GM21717 (cell line): ENCODE measurements at regions not wholly inside any gene's neighbourhood (a gene's known extent, or its start where the extent isn't known, plus 50 kb on each side); places are given as distances from the start of the nearest gene placed in this dataset.

Source experiments
- ATAC-seq: cut with Tn5 transposase; IDR thresholded peaks from one replicate; pipeline ENCODE4 v1.9.1; 2021; ENCODE audit warnings: mild to moderate bottlenecking, moderate library complexity; ENCODE audit not compliant: unreplicated experiment

DNA sequence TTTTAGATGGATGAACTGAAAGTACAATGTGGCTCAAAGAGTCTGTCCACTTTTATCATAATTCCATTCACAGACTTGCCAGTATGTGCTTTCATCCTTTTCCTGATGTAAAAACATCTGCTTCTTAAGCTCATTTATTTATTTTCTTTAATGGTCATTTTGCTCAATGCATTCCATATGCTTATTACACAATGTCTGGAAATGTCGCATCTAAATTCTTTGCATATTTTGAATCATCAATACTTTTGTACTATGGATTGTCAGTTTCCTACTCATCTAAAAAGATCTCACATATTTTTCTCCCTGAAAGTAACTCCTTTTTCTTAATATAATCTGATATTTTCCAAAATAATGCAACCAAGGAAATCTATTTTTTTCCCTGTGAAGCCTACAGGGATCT lies 1315.8 kb downstream of the EFNB2 start:
- ATAC-seq: no peak

DNA sequence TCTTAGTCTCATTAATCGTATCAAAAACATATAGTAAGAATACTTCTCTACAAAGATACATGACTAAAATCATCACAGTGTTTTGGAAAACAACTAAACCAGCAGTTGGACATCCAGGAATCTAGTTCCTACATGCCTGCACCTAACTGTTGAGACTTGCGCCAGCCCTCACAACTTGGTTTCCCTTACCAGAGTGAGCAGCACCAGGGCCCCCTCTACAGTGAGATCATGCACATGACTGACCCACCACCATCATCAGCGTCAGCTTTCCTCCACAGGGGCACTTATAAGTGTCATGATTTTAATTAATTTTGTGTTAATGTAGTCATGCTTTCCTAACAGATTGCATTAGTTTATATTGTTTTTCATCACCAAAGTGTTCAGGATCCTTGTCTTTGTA lies 1322.0 kb downstream of the EFNB2 start:
- ATAC-seq: no peak

DNA sequence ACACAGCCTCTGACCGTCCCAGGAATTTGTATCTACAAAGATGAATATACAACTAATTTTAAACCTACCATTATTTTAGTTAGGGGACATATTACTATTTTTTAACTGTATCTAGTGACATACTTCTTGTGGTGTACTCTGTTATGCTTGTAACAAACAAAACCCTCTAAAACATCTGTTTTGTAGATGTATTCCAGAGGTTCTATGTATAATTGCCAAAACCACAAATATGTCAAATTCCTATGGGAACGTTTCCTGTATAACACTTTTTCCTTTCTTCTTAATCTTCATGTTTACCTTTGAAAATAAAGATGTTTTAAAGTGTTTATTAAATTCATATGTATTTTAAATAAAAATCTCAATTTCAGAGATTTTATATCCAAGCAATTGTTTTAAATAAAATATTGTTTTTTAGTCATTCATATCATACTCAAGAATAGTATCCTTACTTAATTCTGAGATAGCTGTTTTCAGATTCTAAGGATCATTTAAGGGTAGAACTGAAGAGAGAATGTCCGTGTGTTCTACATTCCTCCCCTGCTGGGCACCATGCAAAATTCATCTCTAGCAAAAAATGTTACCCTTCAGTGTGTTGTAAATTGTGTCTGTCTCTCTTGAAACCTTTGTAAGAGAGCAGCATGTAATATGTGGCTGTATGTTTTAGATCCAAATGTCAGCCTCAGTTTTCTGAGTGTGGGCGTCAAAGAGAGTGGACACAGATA lies 1327.7 kb downstream of the EFNB2 start:
- ATAC-seq: no peak

DNA sequence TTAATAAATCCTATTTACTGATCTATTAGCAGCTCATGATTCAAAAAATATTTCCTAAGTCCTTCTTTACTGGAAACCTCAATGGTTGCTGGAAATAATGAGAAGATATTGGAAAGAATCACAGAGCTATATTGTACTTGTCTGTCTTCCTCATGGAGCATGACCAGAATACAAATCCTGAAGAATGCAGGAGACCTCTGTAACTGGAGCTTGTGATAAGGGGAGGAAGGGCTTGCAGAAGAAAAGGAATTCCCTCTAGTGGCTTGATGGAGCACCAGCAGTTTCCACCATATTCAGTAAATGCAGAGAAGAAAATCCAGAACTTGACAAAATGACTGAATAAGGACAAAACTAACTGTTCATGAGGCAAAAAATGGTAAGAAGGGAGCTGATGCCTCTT lies 1333.1 kb downstream of the EFNB2 start:
- ATAC-seq: no peak

DNA sequence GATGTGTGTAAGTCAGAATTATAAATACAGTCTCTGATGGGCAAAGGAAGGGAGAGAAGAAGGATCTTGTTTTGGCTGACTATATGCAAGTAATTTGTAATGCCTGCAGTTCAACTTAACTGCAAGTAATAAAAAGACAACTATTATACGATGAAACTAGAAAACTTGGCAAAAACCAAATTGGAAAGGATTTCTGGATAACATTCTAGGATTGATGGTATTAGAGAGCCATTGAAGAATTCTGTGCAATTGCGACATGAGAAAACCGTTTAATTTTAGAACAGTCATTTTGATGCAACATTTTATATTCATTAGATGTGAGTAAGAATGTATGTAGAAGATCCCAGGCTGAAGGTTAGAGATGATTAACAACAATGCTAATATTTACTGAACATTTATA lies 1334.1 kb downstream of the EFNB2 start:
- ATAC-seq: no peak

DNA sequence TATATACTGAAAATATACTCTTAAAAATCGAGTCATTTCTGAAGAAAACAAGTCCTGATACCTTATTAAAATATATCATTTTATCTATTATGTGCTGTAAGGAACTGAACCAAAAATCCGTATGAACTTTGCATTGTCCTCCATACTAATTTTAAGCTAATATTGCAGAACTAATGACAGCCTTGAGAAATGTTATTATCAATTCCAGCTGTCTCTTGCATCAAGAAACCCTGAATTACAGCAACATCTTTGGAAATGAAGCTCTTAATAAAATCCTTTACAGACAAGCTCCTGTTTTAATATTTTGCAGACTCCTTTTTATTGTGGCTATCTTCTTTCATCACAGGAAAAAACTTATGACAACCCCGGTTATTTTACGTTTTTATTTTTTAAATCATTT lies 1335.3 kb downstream of the EFNB2 start:
- no peak for ATAC-seq

DNA sequence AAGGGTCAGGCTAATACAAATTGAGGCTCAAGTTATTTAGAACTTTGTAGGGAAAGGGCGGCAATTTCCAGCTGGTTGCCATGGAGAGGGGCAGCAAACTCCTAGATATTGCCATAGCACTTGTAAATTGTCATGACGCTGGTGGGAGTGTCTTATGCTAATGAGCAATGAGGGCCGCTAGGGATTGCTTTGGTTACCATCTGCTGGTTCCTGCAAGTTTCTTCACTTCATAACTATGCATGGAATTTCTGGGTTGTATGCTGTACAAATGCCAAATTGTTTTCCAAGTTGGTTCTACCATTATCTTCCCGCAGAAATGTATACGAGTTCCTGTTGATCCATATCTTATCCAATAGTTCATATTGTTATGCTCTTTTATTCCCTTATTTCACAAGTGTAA lies 1339.4 kb downstream of the EFNB2 start:
- ATAC-seq: no peak

DNA sequence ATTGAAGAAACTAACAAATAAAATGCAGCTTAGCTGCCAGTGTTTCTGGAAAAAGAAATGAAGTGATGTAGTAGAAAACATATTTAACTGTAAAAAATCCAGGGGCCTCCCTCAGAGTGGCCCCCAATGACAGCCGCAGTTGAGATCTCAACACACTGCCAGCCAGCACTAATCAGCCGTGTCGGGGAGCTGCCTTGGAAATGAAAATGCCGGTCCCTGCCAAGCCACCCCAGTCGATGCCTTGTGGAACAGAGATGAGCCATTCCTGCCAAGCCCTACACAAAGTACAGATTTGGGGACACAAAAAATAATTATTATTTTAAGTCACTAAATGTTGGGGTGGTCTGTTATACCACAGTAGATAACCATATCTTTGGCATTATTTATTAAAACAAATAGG lies 1342.4 kb downstream of the EFNB2 start:
- no peak for ATAC-seq

DNA sequence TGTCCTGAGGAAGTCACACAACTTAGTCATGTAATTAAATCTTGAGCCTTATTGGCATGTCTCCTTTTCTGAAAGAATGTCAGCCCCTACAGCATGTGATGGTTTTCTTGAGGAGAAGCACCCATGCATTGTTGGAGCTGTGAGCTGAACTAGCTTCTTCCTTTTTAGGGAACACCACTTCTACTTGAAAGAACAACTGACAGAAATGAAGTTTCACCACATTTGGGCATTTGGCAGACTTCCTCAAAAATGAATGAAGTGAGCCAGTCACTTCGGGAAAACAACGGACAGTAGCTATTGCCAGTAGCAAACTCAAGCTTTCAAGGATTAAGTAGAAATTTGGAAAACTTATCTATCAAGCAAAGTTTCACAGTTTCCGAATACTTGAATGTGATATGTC lies 1351.3 kb downstream of the EFNB2 start:
- ATAC-seq: no peak

DNA sequence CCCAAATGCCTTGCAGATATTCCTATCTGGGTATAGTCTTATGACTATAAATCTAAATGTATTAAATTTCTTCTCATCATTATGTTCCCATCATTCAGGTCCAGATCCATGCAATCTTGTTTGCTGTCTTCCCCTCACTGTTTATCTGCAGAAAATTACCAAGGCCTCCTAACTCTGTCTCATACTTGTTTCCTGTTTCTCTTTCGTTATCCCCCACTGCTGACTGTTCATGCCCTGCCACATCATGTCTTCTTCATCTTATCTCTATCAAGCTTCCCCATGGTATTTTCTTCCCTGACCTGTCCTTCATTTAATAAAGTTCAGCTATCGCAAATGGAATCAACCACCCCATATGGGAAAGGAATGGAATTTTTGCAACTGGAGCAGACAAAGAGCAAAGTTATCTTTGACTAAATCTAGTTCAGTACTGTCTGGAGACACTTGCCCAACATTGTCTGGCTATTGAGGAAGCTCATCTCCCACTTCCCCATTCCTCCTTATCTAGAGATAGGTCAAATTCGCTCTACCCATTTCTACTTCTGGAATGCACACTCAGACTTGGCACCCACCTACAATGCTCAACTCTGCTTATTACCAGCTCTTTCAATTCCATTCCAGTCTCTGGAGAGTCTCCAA lies 1358.1 kb downstream of the EFNB2 start:
- ATAC-seq: no peak

DNA sequence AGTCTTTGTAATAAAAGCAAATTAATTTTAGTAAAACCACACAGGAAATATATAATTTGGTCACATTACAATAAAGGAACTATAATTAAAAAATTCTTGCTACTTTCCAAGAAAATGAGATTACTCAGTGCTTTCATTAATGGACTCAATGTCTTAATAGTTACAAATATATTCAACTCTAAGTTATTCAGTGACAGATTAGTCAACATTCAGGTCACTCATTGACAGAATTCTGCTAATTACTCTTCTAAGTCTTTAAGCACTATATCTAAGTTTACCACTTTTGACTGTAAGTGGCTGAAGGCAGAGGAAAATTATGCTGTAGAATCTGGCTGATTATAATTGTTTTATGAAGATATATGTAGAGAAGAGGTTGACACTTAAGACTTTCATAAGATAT lies 1365.0 kb downstream of the EFNB2 start:
- no peak for ATAC-seq

DNA sequence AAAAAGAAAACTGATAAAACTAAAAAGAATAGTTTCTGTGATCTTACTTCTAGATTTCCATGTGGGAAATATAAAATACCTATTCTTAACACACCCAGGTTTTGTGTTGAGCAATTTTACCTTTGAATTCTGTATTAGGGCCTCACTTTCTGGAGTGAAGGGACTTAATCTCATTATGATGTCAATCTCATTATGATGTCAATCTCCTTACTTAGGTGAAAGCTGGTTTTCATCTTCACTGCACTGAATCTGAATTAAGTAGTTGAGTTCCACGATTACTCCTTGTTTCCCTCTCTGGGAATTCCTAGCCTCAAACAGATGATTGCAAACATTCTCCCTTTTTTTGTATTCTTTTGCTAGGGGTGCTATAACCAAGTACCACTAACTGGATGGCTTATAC lies 1367.2 kb downstream of the EFNB2 start:
- no peak for ATAC-seq

DNA sequence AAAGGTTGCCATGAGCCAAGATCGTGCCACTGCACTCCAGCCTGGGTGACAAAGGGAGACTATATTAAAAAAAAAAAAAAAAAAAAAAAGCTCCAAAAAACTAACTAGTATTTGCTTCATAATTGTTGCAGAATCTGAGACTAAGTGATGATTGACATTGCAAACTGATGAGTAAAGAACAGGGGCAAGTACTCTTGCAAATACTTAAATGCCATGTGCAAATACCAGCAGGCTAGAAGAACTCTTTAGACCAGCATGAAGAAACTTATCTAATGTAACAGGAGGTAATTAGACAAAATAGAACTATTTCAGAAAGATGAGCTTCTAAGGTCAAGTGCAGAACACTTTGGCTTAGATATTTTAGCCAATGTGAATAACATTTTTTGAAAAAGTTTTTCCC lies 1368.1 kb downstream of the EFNB2 start:
- ATAC-seq: no peak

DNA sequence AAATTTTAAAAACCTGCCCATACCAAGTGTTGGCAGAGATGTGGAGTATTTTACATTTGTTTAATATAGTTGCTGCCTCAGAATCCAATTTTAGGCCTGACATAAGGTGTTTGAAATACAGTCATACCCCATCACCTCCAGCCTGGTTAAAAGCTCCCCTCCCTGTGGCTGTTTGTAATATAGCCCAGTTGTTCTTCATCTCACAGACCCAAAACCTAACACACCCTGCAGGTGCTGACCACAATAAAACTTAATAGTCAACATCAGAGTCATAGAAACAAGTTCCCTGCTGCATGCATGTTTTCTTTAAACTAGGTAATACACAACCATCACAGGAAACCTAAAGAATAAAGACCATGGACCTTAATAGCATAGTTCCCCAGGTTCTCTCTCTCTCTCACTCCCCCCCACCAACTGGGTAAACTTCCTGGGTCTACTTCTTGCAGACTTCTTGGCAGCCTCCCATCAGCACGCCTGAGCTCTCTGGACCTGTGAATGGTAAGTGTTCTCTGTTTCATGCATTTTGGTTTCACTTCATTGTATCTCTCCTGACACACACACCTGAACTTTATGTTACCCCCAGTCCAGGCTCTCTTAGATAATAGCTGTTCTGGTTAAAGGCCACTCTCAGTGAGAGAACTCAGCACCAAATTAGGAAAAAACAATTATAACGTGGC lies 1369.9 kb downstream of the EFNB2 start:
- ATAC-seq: peak; percentile 70

DNA sequence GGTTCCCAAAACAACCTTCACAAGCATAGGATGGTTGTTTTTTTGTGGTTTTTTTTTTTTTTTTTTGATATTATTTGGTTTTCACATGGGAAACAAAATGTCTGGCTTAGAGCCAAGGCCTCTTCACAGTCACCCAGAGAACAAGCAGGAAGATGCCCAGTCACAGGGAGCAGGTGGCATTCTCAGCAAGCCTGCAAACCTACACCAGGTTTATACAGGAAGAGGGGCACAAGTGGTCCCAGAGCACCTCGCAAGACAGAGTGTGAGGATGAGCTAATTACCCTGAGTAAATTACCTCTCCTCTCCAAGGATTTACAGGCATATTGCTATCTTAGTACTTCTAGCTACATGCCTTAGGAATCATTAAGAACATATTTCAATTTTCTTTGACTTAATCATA lies 1375.6 kb downstream of the EFNB2 start:
- ATAC-seq: no peak

DNA sequence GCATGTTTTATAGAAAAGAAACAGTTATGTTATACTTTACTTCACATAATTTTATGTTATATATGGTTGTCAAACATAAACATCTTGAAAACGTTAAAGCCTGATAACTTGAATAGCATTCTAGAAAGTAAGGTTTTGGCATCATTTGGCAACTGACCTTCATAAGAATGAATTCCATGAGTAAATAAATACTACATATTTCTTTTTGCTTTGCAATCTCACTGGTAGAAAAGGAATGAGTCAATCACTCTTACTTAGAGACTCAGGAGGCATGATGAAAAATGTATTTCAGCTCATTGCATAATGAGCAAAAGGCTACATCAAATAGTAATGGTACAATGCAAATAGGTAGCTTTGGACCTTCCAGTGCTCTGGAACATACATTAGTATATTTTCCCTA lies 1381.9 kb downstream of the EFNB2 start:
- ATAC-seq: no peak

DNA sequence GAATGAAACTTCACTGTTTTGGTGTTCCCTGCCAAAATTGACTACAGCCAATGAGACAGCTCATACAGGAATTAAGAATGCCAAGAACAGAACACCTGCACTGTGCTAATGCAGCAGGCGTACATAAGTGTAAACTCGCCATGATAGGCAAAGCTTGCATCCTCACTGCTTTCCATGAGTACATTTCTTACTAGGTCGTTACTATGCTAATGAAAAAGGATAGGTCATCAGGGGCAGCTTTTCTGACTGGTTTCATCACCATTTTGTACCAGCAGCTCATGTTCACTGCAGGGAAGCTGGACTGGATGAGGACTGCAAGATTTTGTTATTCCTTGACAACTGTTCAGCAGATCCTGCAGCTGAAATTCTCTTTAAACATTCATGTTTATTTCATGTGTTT lies 1383.8 kb downstream of the EFNB2 start:
- no peak for ATAC-seq

DNA sequence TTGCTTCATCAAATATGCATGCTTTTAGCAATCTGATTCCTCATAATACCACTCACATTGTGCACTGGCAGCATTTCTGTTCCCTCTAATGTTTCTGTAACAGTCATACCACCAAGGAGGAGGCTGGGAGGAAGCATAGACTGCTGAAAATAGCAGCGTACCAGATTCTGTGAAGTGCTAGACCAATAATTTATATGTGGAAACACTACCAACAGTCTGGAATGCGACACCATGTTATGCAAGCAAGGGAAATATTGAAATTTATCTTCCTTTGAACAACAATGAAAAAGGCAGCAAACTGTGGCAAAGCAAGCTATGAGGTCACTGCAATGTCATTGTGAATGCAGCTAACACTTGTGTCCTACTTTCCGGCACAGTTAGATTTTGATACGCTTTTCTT lies 1388.0 kb downstream of the EFNB2 start:
- ATAC-seq: no peak

DNA sequence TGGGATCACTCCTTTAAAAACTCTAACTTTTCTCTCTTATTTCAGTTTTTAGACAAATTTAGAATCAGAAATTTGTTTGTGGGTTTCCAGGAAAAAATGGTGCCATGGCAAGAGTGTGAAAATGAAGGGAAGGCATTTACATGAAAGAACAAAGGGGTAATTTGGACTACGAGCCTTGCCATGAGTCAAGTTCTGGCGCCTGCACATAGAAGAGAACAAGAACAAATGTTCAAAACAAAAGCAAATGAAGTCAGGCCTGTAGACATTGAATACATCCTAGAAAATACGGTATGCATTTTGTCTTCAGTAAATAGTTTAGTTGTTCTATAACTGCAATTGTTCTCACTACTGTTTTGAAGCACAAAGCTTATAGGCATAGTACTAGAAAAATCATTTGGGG lies 1390.5 kb downstream of the EFNB2 start:
- no peak for ATAC-seq

DNA sequence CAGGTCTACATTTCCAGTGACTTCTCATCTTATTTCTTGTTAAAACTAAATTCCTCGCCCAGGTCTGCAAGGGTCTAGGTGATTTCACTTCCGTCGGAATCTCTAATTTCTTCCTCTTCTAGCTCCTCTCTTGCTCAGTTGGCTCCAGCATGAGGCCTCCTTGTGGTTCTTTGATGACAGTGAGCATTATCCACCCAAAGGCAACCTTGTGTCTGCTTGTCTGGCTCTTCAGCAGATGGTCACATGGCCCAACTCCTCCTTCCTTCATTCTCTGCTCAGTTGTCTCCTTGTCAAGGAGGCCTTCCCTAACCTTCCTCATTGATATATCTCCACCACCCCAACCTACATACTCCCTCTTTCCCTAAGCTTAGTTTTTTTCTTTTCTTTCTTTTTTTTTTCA lies 1391.4 kb downstream of the EFNB2 start:
- no peak for ATAC-seq

DNA sequence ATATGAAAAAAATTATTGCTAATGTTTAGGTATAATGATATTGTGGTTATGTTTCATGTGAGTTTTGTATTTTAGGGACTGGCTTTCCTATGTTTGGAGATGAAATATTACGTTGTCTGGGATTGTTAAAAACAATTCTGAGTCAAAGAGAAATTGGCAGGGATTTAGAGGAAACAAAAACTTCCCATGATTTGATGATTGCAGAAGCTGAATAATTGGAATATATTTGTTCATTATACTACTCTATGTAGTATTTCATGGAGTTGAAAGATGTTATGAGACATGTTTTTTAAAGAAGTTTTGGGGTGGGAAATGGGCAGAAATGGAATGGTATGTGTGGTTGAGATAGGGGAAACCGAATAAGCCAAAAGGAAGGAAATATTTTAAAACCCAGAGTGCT lies 1392.9 kb downstream of the EFNB2 start:
- ATAC-seq: no peak
